OCI-LY7 (cell line): ENCODE measurements at regions not wholly inside any gene's neighbourhood (a gene's known extent, or its start where the extent isn't known, plus 50 kb on each side); places are given as distances from the start of the nearest gene placed in this dataset.

ENCODE experiments used
- BruUV-seq: library from RNA; stranded (reverse); fragments of 400-500 nt; replicated peaks from 2 replicates; lab custom pipeline; 2021; lab: Mats Ljungman, UMichigan
- CTCF ChIA-PET: fragments of 300-600 bp; sonication (Branson Sonifier 250); formaldehyde crosslinking; loops from one replicate; lab custom pipeline; 2022; ENCODE audit warnings: antibody characterized with exemption; ENCODE audit not compliant: unreplicated experiment; lab: Charles Lee
- POLR2A ChIA-PET: fragments of 300-600 bp; sonication (Branson Sonifier 250); formaldehyde crosslinking; loops from one replicate; lab custom pipeline; 2022; ENCODE audit warnings: antibody characterized with exemption; lab: Charles Lee
- DNase-seq: peaks from one replicate; pipeline ENCODE4 v3.0.0-alpha.2; 2015; ENCODE audit warnings: low spot score
- H2AFZ ChIP-seq: fragments of 200-600 bp; sonication (generic), shearing (Covaris generic); 2 replicates; pipeline ENCODE4 v1.6.1; 2014; ENCODE audit warnings: mild to moderate bottlenecking, antibody characterized with exemption, low read length, moderate library complexity
- H3K27ac ChIP-seq: fragments of 200-600 bp; sonication (generic); 2 replicates; pipeline ENCODE4 v1.5.1; 2014; ENCODE audit warnings: mixed run types, low read depth, mild to moderate bottlenecking, moderate library complexity, low read length, inconsistent platforms; ENCODE audit not compliant: poor library complexity, severe bottlenecking
- H3K36me3 ChIP-seq: fragments of 200-600 bp; sonication (generic); 2 replicates; pipeline ENCODE4 v1.6.1; 2014; ENCODE audit warnings: mild to moderate bottlenecking, antibody characterized with exemption, low read length, moderate library complexity, mixed read lengths; ENCODE audit not compliant: insufficient read depth
- H3K4me1 ChIP-seq: fragments of 200-600 bp; sonication (generic); 2 replicates; pipeline ENCODE4 v1.5.1; 2014; ENCODE audit warnings: mild to moderate bottlenecking, low read length; ENCODE audit not compliant: insufficient read depth, poor library complexity, severe bottlenecking
- H3K4me2 ChIP-seq: fragments of 200-600 bp; sonication (generic); 2 replicates; pipeline ENCODE4 v1.6.1; 2014; ENCODE audit warnings: mild to moderate bottlenecking, low read length
- H3K4me3 ChIP-seq: fragments of 200-600 bp; sonication (generic); 2 replicates; pipeline ENCODE4 v1.5.1; 2014; ENCODE audit warnings: mild to moderate bottlenecking, low read depth, low read length; ENCODE audit not compliant: poor library complexity, severe bottlenecking
- H3K79me2 ChIP-seq: fragments of 200-600 bp; sonication (generic); 2 replicates; pipeline ENCODE4 v1.6.1; 2016; ENCODE audit warnings: low read depth, mild to moderate bottlenecking, low read length, moderate library complexity, mixed read lengths; ENCODE audit not compliant: insufficient read depth
- H3K9me2 ChIP-seq: fragments of 200-600 bp; sonication (generic); 2 replicates; pipeline ENCODE4 v1.6.1; 2016; ENCODE audit warnings: mild to moderate bottlenecking, low read length, mixed read lengths; ENCODE audit not compliant: insufficient read depth
- H3K9me3 ChIP-seq: fragments of 200-600 bp; sonication (generic); 2 replicates; pipeline ENCODE4 v1.6.1; 2014; ENCODE audit warnings: mild to moderate bottlenecking, mixed run types, low read length, mixed read lengths
- H4K20me1 ChIP-seq: fragments of 200-600 bp; sonication (generic); 2 replicates; pipeline ENCODE4 v1.6.1; 2014; ENCODE audit warnings: mild to moderate bottlenecking, antibody characterized with exemption, low read length, moderate library complexity, mixed read lengths; ENCODE audit not compliant: insufficient read depth
- EZH2phosphoT487 ChIP-seq: fragments of 200-600 bp; sonication (generic); IDR thresholded peaks from 2 replicates; pipeline ENCODE4 v1.6.1; 2018; ENCODE audit warnings: low read depth, borderline replicate concordance, mild to moderate bottlenecking, mixed run types, antibody characterized with exemption, low read length, moderate library complexity, mixed read lengths
- intact Hi-C: fragments of 100-400 bp; cut with micrococcal nuclease; formaldehyde crosslinking; loops from one replicate; pipeline ENCODE4 v1.10.0; 2022; ENCODE audit not compliant: unreplicated experiment
- TF ChIP-seq, protein P1 (sequence below): fragments of 200-600 bp; sonication (generic); conservative IDR thresholded peaks from 2 replicates; pipeline ENCODE4 v1.5.1; 2014; ENCODE audit warnings: mild to moderate bottlenecking, antibody characterized with exemption, low read length, moderate library complexity, mixed read lengths

DNA sequence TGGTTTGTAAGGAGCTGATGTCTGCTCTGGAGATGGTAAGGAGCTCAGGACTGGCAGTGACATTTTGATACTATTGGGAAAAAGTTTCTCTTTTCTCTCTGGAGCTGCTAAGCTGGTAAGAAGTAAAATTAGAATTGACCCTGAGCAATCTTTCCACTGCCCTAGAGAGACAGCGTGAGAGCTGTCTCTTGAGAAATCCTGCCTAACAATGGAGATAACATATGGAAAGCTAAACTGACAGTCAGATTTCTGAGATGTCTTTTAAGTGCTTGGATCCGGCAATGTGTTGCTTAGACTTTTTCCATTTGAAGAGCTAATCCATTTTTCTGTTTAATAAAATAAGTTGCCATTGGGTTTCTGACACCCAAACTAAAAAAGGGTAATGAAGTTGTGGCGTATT is 302.4 kb downstream of the KCNS3 start:
- no peaks in the 10 kb centered on the region for H3K9me2 ChIP-seq
- CTCF ChIA-PET = no interaction called here

DNA sequence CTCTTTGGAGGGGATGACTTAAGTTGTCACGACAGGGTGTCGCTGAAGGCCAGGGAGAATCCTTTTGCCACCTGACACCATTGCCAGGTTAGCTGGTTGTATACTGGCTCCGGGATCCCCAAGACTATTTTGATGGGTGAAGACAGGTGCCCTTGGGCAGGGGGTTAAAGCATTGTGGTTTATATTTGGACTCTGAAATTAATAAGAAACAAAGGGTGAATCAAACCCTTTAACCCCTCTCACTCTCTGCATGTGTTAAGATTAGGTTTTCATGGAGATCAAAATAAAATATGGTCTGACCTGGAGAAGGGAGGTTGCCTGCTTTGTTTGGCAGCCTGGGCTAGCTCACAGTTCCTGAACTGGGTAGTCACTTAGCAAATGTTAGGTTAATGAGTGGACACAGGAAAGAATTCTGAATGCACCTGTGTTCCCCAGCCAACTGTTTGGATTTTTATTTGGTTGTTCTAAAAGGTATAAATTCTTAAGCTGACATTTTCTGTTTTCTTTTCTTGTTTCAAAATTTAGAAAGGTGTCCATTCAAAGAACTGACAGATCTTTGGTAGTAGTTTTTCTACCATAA is 301.7 kb downstream of the KCNS3 start:
- intact Hi-C loops = no loop called here
- no TSS peak for BruUV-seq
- H3K27ac ChIP-seq = no peak overlapping the region
- no peaks in the 10 kb centered on the region for H3K4me1 ChIP-seq
- H3K4me2 ChIP-seq = no peak overlapping the region
- H3K79me2 ChIP-seq = no peaks in the 10 kb centered on the region
- no peak for DNase-seq
- H3K36me3 ChIP-seq = no peaks in the 10 kb centered on the region
- TF ChIP-seq, protein P1, sequence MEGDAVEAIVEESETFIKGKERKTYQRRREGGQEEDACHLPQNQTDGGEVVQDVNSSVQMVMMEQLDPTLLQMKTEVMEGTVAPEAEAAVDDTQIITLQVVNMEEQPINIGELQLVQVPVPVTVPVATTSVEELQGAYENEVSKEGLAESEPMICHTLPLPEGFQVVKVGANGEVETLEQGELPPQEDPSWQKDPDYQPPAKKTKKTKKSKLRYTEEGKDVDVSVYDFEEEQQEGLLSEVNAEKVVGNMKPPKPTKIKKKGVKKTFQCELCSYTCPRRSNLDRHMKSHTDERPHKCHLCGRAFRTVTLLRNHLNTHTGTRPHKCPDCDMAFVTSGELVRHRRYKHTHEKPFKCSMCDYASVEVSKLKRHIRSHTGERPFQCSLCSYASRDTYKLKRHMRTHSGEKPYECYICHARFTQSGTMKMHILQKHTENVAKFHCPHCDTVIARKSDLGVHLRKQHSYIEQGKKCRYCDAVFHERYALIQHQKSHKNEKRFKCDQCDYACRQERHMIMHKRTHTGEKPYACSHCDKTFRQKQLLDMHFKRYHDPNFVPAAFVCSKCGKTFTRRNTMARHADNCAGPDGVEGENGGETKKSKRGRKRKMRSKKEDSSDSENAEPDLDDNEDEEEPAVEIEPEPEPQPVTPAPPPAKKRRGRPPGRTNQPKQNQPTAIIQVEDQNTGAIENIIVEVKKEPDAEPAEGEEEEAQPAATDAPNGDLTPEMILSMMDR = no peak
- TF ChIP-seq EZH2phosphoT487 = no peak
- H3K4me3 ChIP-seq = no peak overlapping the region
- POLR2A ChIA-PET = interaction anchor here (0.9 kb wide), 1 partner anchor 7 kb away, joined by 7 read pairs; no protein-coding TSS in a partner anchor
- no peaks in the 10 kb centered on the region for H4K20me1 ChIP-seq
- no peak overlapping the region for H2AFZ ChIP-seq
- H3K9me3 ChIP-seq = no peaks in the 10 kb centered on the region
- no peaks in the 10 kb centered on the region for H3K9me2 ChIP-seq
- CTCF ChIA-PET = no interaction called here

More for the DNA sequence above, 302.4 kb downstream of the KCNS3 start:
- intact Hi-C loops = no loop called here
- POLR2A ChIA-PET = interaction anchor here (0.5 to 1.1 kb wide), 5 partner anchors 8 to 845 kb away, joined by 3 to 7 read pairs (median 3); no protein-coding TSS in a partner anchor
- Histone ChIP-seq H3K79me2 (no peaks in the 10 kb centered on the region), H3K36me3 (no peaks in the 10 kb centered on the region), H4K20me1 (no peaks in the 10 kb centered on the region), H3K4me1 (no peaks in the 10 kb centered on the region), H3K4me2 (no peak overlapping the region), H3K9me3 (no peaks in the 10 kb centered on the region), H3K4me3 (no peak overlapping the region), H2AFZ (no peak overlapping the region), H3K27ac (no peak overlapping the region)
- TF ChIP-seq, protein P1 = no peak
- TF ChIP-seq EZH2phosphoT487 = no peak
- no TSS peak for BruUV-seq
- DNase-seq = no peak

DNA sequence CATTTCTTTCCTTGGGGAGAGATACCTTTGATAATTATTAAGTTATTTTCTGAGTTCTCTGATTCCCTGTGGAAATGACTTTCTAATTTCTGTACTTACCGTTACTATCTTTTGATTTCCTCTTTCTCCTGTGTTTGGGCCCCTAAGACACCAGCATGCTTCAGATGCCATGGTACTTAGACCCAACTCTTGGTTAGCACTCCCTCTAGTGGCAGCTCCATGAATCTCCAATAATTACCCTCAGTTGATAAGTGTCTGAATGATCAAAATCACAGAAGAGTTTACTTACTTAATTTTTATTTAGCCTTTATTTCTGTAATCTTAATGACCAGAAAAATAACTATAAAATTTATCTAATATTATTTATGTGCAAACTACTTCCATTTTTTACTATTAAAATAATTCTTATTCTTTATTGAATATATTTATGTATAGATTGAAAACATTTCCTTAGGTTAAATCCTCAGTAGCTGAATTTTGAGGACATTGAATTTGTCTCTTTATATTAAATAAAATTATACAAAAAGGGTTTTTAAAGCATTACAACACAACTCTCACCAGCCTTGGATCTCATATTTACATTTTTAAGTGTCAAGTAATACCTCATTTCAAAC is 300.4 kb downstream of the KCNS3 start:
- no peak overlapping the region for H3K4me2 ChIP-seq
- no peaks in the 10 kb centered on the region for H3K4me1 ChIP-seq
- ChIA-PET POLR2A (no interaction called here), CTCF (no interaction called here)
- H3K36me3 ChIP-seq = no peaks in the 10 kb centered on the region
- no peaks in the 10 kb centered on the region for H3K9me3 ChIP-seq
- TF ChIP-seq, protein P1 = peak; percentile 95
- no peak for TF ChIP-seq EZH2phosphoT487
- H3K9me2 ChIP-seq = no peaks in the 10 kb centered on the region
- no peak overlapping the region for H3K4me3 ChIP-seq
- H3K79me2 ChIP-seq = no peaks in the 10 kb centered on the region
- no peaks in the 10 kb centered on the region for H4K20me1 ChIP-seq
- peak; percentile 68 for DNase-seq
- H3K27ac ChIP-seq = no peak overlapping the region
- intact Hi-C loops = loop anchor here (2.0 to 10.0 kb wide), 4 partner anchors 327 to 714 kb away; no protein-coding TSS in a partner anchor
- no TSS peak for BruUV-seq
- H2AFZ ChIP-seq = no peak overlapping the region
